OCI-LY3 (cell line): ENCODE measurements at regions not wholly inside any gene's neighbourhood (a gene's known extent, or its start where the extent isn't known, plus 50 kb on each side); places are given as distances from the start of the nearest gene placed in this dataset.

ENCODE experiments used
- CTCF ChIP-seq: fragments of 200-600, 300-600 bp; sonication (generic); IDR thresholded peaks from 2 replicates; pipeline ENCODE4 v1.5.1; 2014; ENCODE audit warnings: antibody characterized with exemption, low read length, low read depth
- EZH2phosphoT487 ChIP-seq: fragments of 200-600 bp; shearing (Covaris generic); IDR thresholded peaks from 2 replicates; pipeline ENCODE4 v1.6.1; 2018; ENCODE audit warnings: antibody characterized with exemption, mixed run types, low read depth

GRCh38 chr21:27329255-27329851 is 362.5 kb upstream of the ADAMTS5 start:
- TF ChIP-seq CTCF = no peak
- TF ChIP-seq EZH2phosphoT487 = no peak
